HG03521 (cell line): ENCODE measurements at regions not wholly inside any gene's neighbourhood (a gene's known extent, or its start where the extent isn't known, plus 50 kb on each side); places are given as distances from the start of the nearest gene placed in this dataset.
"Not testable (repeated sequence)": the region's sequence is repeated elsewhere in the genome, so short reads cannot be mapped to it uniquely, and the experiment has no call there.

Experiments
- ATAC-seq: cut with Tn5 transposase; IDR thresholded peaks from one replicate; pipeline ENCODE4 v1.9.1; 2021; ENCODE audit warnings: mild to moderate bottlenecking, moderate library complexity; ENCODE audit not compliant: unreplicated experiment

- ATAC-seq, result not testable (repeated sequence)
Observed at GRCh38 chr2:76697439-76697838, 824.7 kb downstream of the LRRTM4 start.

GRCh38 chr2:76692908-76693307 lies 829.3 kb downstream of the LRRTM4 start:
- ATAC-seq, result no peak

GRCh38 chr2:76688732-76689131 lies 833.4 kb downstream of the LRRTM4 start:
- no peak for ATAC-seq

GRCh38 chr2:76687923-76688322 lies 834.3 kb downstream of the LRRTM4 start:
- ATAC-seq, result no peak

- ATAC-seq, result no peak
Observed at GRCh38 chr2:76684756-76685155, 837.4 kb downstream of the LRRTM4 start.

GRCh38 chr2:76679025-76679396 lies 843.2 kb downstream of the LRRTM4 start:
- no peak for ATAC-seq

GRCh38 chr2:76678383-76679024 lies 843.7 kb downstream of the LRRTM4 start:
- ATAC-seq, result no peak

GRCh38 chr2:76675212-76675611 lies 847.0 kb downstream of the LRRTM4 start:
- no peak for ATAC-seq

GRCh38 chr2:76672798-76673197 lies 849.4 kb downstream of the LRRTM4 start:
- ATAC-seq, result no peak

GRCh38 chr2:76669966-76670465 lies 852.2 kb downstream of the LRRTM4 start:
- no peak for ATAC-seq

- ATAC-seq, result no peak
Observed at GRCh38 chr2:76668279-76668678, 853.9 kb downstream of the LRRTM4 start.

- ATAC-seq, result no peak
Observed at GRCh38 chr2:76667821-76668271, 854.3 kb downstream of the LRRTM4 start.

GRCh38 chr2:76642129-76642528 lies 880.0 kb downstream of the LRRTM4 start:
- ATAC-seq, result no peak

- no peak for ATAC-seq
Observed at GRCh38 chr2:76641506-76641905, 880.7 kb downstream of the LRRTM4 start.

GRCh38 chr2:76640905-76641304 lies 881.3 kb downstream of the LRRTM4 start:
- no peak for ATAC-seq

- ATAC-seq, result no peak
Observed at GRCh38 chr2:76639171-76639680, 883.0 kb downstream of the LRRTM4 start.

- ATAC-seq, result no peak
Observed at GRCh38 chr2:76633276-76633921, 888.8 kb downstream of the LRRTM4 start.

- ATAC-seq, result no peak
Observed at GRCh38 chr2:76625101-76625500, 897.1 kb downstream of the LRRTM4 start.

- no peak for ATAC-seq
Observed at GRCh38 chr2:76613330-76613729, 902.6 kb upstream of the GCFC2 start.

- ATAC-seq, result no peak
Observed at GRCh38 chr2:76612764-76613163, 902.0 kb upstream of the GCFC2 start.

- no peak for ATAC-seq
Observed at GRCh38 chr2:76610451-76610850, 899.7 kb upstream of the GCFC2 start.

GRCh38 chr2:76599732-76600368 lies 889.1 kb upstream of the GCFC2 start:
- ATAC-seq, result peak; percentile 94
